GM12878 (cell line): ENCODE measurements at regions not wholly inside any gene's neighbourhood (a gene's known extent, or its start where the extent isn't known, plus 50 kb on each side); places are given as distances from the start of the nearest gene placed in this dataset.

Experiments used
- ATAC-seq: fragments of 200-7000 bp; cut with Tn5 transposase; 3 replicates; pipeline ENCODE4 v1.9.1; 2020; ENCODE audit warnings: mild to moderate bottlenecking, moderate library complexity
- BruUV-seq: library from RNA; stranded (reverse); fragments of 400-500 nt; replicated peaks from 2 replicates; lab custom pipeline; 2021; lab: Mats Ljungman, UMichigan
- CTCF ChIA-PET: fragments of 300-600 bp; sonication (Branson Sonifier 250); formaldehyde crosslinking; extraction: SDS; loops from one replicate; lab custom pipeline; 2021; ENCODE audit warnings: inconsistent platforms; lab: Yijun Ruan, JAX
- POLR2A ChIA-PET: fragments of 350-600 bp; formaldehyde crosslinking; extraction: SDS; loops from one replicate; lab custom pipeline; 2021; ENCODE audit warnings: inconsistent platforms; lab: Charles Lee
- RAD21 ChIA-PET: fragments of 300-600 bp; sonication (Branson Sonifier 250); formaldehyde crosslinking; loops from one replicate; lab custom pipeline; 2023; ENCODE audit warnings: antibody characterized with exemption; ENCODE audit not compliant: unreplicated experiment; lab: Charles Lee
- SMC1A ChIA-PET: fragments of 300-600 bp; sonication (Branson Sonifier 250); formaldehyde crosslinking; loops from one replicate; lab custom pipeline; 2023; ENCODE audit not compliant: unreplicated experiment, uncharacterized antibody; lab: Charles Lee
- DNase-seq: peaks from one replicate; pipeline ENCODE4 v3.0.0-alpha.2; 2011; ENCODE audit warnings: low read depth, low spot score
- FAIRE-seq: peaks from 3 replicates; lab custom pipeline; 2011; peaks lifted over from hg19 to GRCh38; lab: Jason Lieb, UNC
- H2AFZ ChIP-seq: 2 replicates; pipeline ENCODE4 v1.6.0; 2011; ENCODE audit warnings: low read depth, low read length, control low read depth; ENCODE audit not compliant: control insufficient read depth
- H3K27ac ChIP-seq: 2 replicates; pipeline ENCODE4 v1.5.1; 2011; ENCODE audit warnings: control low read depth; ENCODE audit not compliant: control insufficient read depth, insufficient read depth
- H3K27me3 ChIP-seq, 2 experiments: replicated peaks in 1 of 2; 2 replicates each; pipeline versions ENCODE4 v1.6.0 to v1.6.1; 2011; ENCODE audit warnings: low read length in 1 of 2; ENCODE audit not compliant: control insufficient read depth in 2 of 2, insufficient read depth in 2 of 2
- H3K36me3 ChIP-seq, 2 experiments: 2 replicates each; pipeline ENCODE4 v1.5.1; 2011; ENCODE audit warnings: low read length in 1 of 2; ENCODE audit not compliant: control insufficient read depth in 2 of 2, insufficient read depth in 2 of 2
- H3K4me1 ChIP-seq: 2 replicates; pipeline ENCODE4 v1.6.1; 2011; ENCODE audit warnings: mild to moderate bottlenecking, low read length, moderate library complexity, mixed read lengths; ENCODE audit not compliant: control insufficient read depth, insufficient read depth
- H3K4me2 ChIP-seq: 2 replicates; pipeline ENCODE4 v1.6.0; 2011; ENCODE audit warnings: control low read depth; ENCODE audit not compliant: control insufficient read depth, insufficient read depth
- H3K4me3 ChIP-seq: fragments of 200-600 bp; sonication (generic); 2 replicates; pipeline ENCODE4 v1.5.1; 2016
- H3K79me2 ChIP-seq: 2 replicates; pipeline ENCODE4 v1.6.0; 2011; ENCODE audit warnings: low read length; ENCODE audit not compliant: control insufficient read depth, insufficient read depth
- H3K9ac ChIP-seq: 2 replicates; pipeline ENCODE4 v1.8.0; 2011; ENCODE audit warnings: low read length, control low read depth, mixed read lengths; ENCODE audit not compliant: control insufficient read depth, insufficient read depth
- H3K9me3 ChIP-seq: replicated peaks from 3 replicates; pipeline ENCODE4 v1.5.1; 2011; ENCODE audit warnings: mild to moderate bottlenecking, low read length; ENCODE audit not compliant: control insufficient read depth, insufficient read depth
- H4K20me1 ChIP-seq: 2 replicates; pipeline ENCODE4 v1.6.0; 2011; ENCODE audit not compliant: control insufficient read depth, insufficient read depth
- CBFB ChIP-seq: IDR thresholded peaks from 2 replicates; pipeline ENCODE4 v1.6.1; 2016; ENCODE audit warnings: antibody characterized with exemption, low read depth
- CTCF ChIP-seq, 3 experiments: IDR thresholded peaks in 2 of 3; conservative IDR thresholded peaks in 1 of 3; 2 replicates each; pipeline ENCODE4 v1.5.1; 2011; ENCODE audit warnings: low read depth in 3 of 3, low read length in 3 of 3, mild to moderate bottlenecking in 3 of 3, control low read depth in 2 of 3, moderate library complexity in 2 of 3, inconsistent platforms in 1 of 3, mixed read lengths in 1 of 3; ENCODE audit not compliant: control insufficient read depth in 2 of 3, insufficient read depth in 1 of 3; ENCODE audit errors: extremely low read depth in 1 of 3
- ESRRA ChIP-seq: IDR thresholded peaks from 2 replicates; pipeline ENCODE4 v1.6.1; 2012; ENCODE audit warnings: mild to moderate bottlenecking, low read length, improper control_type of control experiment
- IRF4 ChIP-seq: IDR thresholded peaks from 2 replicates; pipeline ENCODE4 v1.6.1; 2011; ENCODE audit warnings: low read depth, low read length
- NFYA ChIP-seq: IDR thresholded peaks from 2 replicates; pipeline ENCODE4 v1.6.1; 2011; ENCODE audit warnings: low read depth, mild to moderate bottlenecking, low read length, improper control_type of control experiment, borderline replicate concordance
- WGBS: methylation state at CpG from one replicate; pipeline ENCODE4 v1.1.6; 2016; ENCODE audit warnings: low lambda C conversion rate; ENCODE audit not compliant: insufficient replicate concordance, insufficient coverage; ENCODE audit errors: missing lambda C conversion rate; 5-methylcytosine and 5-hydroxymethylcytosine counted together
- in situ Hi-C: fragments of 300-500 bp; cut with MboI; formaldehyde crosslinking; loops from 9 replicates; pipeline ENCODE4 v1.14.3; 2018; ENCODE audit warnings: mixed read lengths
- intact Hi-C: fragments of 100-400 bp; cut with micrococcal nuclease; formaldehyde crosslinking; loops from one replicate; pipeline ENCODE4 v1.14.2; 2022; ENCODE audit not compliant: unreplicated experiment

- TF ChIP-seq CTCF (IDR thresholded peaks at IDR 0.05 in 2 of 3, conservative IDR thresholded peaks at IDR 0.05 in 1 of 3; ENCODE audit: control insufficient read depth in 2 of 3, extremely low read depth in 1 of 3, insufficient read depth in 1 of 3, low read depth in 3 of 3, low read length in 3 of 3) (no peak), CBFB (no peak), IRF4 (no peak)
- TF ChIP-seq, all 136 proteins: peak for 0
Observed at GRCh38 chr2:188746727-188747126, 227.4 kb upstream of the COL3A1 start (continued).

- DNase-seq (no peak), FAIRE-seq (no peak), ATAC-seq (no peak)
- Histone ChIP-seq H4K20me1 (no peaks in the 10 kb centered on the region), H3K79me2 (no peaks in the 10 kb centered on the region), H3K36me3 (no peaks in the 10 kb centered on the region), H3K4me2 (no peak overlapping the region), H3K4me1 (no peaks in the 10 kb centered on the region), H3K27me3 (no peaks in the 10 kb centered on the region), H3K9ac (no peak overlapping the region), H3K4me3 (no peak overlapping the region), H3K27ac (no peak overlapping the region), H2AFZ (no peak overlapping the region), H3K9me3 (no peaks in the 10 kb centered on the region)
- POLR2A ChIA-PET: no interaction called here
- no peak for TF ChIP-seq ESRRA
- TF ChIP-seq NFYA: no peak
- SMC1A ChIA-PET: no interaction called here
- intact Hi-C loops (no loop called here), in situ Hi-C loops (no loop called here)
- BruUV-seq: no TSS peak
- WGBS: 0% methylated on average over 2 of the region's 2 CpGs
- RAD21 ChIA-PET: no interaction called here
- CTCF ChIA-PET: no interaction called here
Observed at GRCh38 chr2:188751816-188752215, 222.4 kb upstream of the COL3A1 start.
